Amniotic stem cell (primary cell): ENCODE measurements at regions not wholly inside any gene's neighbourhood (a gene's known extent, or its start where the extent isn't known, plus 50 kb on each side); places are given as distances from the start of the nearest gene placed in this dataset.
"Not testable (repeated sequence)": the region's sequence is repeated elsewhere in the genome, so short reads cannot be mapped to it uniquely, and the experiment has no call there.

Source experiments
- DNase-seq: peaks from one replicate; lab custom pipeline; 2025; lab: John Stamatoyannopoulos, UW

GRCh38 chr9:16057541-16057940 lies 504.7 kb downstream of the CCDC171 start:
- DNase-seq, result no peak

- no peak for DNase-seq
These were observed 505.3 kb downstream of the CCDC171 start for GRCh38 chr9:16058131-16058549.

- DNase-seq, result no peak
These were observed 507.7 kb downstream of the CCDC171 start for GRCh38 chr9:16060436-16061129.

GRCh38 chr9:16062542-16063240 lies 509.8 kb downstream of the CCDC171 start:
- DNase-seq, result peak; percentile 10

GRCh38 chr9:16063241-16063591 lies 510.4 kb downstream of the CCDC171 start:
- no peak for DNase-seq

- DNase-seq, result no peak
These were observed 511.9 kb downstream of the CCDC171 start for GRCh38 chr9:16064771-16065170.

- not testable (repeated sequence) for DNase-seq
These were observed 513.4 kb downstream of the CCDC171 start for GRCh38 chr9:16066201-16066600.

- no peak for DNase-seq
These were observed 515.6 kb downstream of the CCDC171 start for GRCh38 chr9:16068476-16068875.

GRCh38 chr9:16069249-16069648 lies 516.4 kb downstream of the CCDC171 start:
- DNase-seq, result no peak

- no peak for DNase-seq
These were observed 517.0 kb downstream of the CCDC171 start for GRCh38 chr9:16069671-16070454.

GRCh38 chr9:16070455-16071145 lies 517.8 kb downstream of the CCDC171 start:
- DNase-seq, result no peak

GRCh38 chr9:16071400-16071799 lies 518.6 kb downstream of the CCDC171 start:
- DNase-seq, result no peak

GRCh38 chr9:16074963-16075362 lies 522.1 kb downstream of the CCDC171 start:
- peak; percentile 9 for DNase-seq

- no peak for DNase-seq
These were observed 522.9 kb downstream of the CCDC171 start for GRCh38 chr9:16075696-16076095.

GRCh38 chr9:16076511-16076910 lies 523.7 kb downstream of the CCDC171 start:
- no peak for DNase-seq

GRCh38 chr9:16082796-16083195 lies 530.0 kb downstream of the CCDC171 start:
- no peak for DNase-seq

- DNase-seq, result no peak
These were observed 532.4 kb downstream of the CCDC171 start for GRCh38 chr9:16085167-16085726.

GRCh38 chr9:16090907-16091629 lies 538.2 kb downstream of the CCDC171 start:
- DNase-seq, result no peak

- no peak for DNase-seq
These were observed 539.6 kb downstream of the CCDC171 start for GRCh38 chr9:16092142-16093091.

- DNase-seq, result no peak
These were observed 545.5 kb downstream of the CCDC171 start for GRCh38 chr9:16098306-16098705.
